IMR-90 (cell line): ENCODE measurements at regions not wholly inside any gene's neighbourhood (a gene's known extent, or its start where the extent isn't known, plus 50 kb on each side); places are given as distances from the start of the nearest gene placed in this dataset.

Source experiments
- ATAC-seq: fragments of 200-7000 bp; cut with Tn5 transposase; 2 replicates; pipeline ENCODE4 v1.9.1; 2020; ENCODE audit warnings: low read depth, mild to moderate bottlenecking, moderate library complexity
- BruUV-seq: library from RNA; stranded (reverse); fragments of 400-500 nt; replicated peaks from 2 replicates; lab custom pipeline; 2021; lab: Mats Ljungman, UMichigan
- CTCF ChIA-PET: fragments of 300-600 bp; formaldehyde crosslinking; extraction: SDS; loops from one replicate; lab custom pipeline; 2021; ENCODE audit warnings: antibody characterized with exemption; lab: Yijun Ruan, JAX
- POLR2A ChIA-PET: fragments of 300-600 bp; sonication (Branson Sonifier 250); formaldehyde crosslinking; loops from one replicate; lab custom pipeline; 2022; ENCODE audit warnings: antibody characterized with exemption; ENCODE audit not compliant: unreplicated experiment; lab: Charles Lee
- DNase-seq: peaks from one replicate; pipeline ENCODE4 v3.0.0; 2013
- H2AFZ ChIP-seq: replicated peaks from 2 replicates; pipeline ENCODE3; 2013; ENCODE audit warnings: low read length, mild to moderate bottlenecking; ENCODE audit not compliant: poor library complexity
- H2AK5ac ChIP-seq: 2 replicates; pipeline ENCODE4 v1.6.1; 2013; ENCODE audit warnings: low read depth, low read length, inconsistent platforms
- H2AK9ac ChIP-seq: replicated peaks from 2 replicates; pipeline ENCODE3; 2013; ENCODE audit warnings: mild to moderate bottlenecking, low read depth, low read length, moderate library complexity; ENCODE audit not compliant: poor library complexity
- H2BK120ac ChIP-seq: 2 replicates; pipeline ENCODE4 v1.6.1; 2013; ENCODE audit warnings: low read depth, low read length, inconsistent platforms
- H2BK15ac ChIP-seq: 3 replicates; pipeline ENCODE4 v1.6.1; 2013; ENCODE audit warnings: low read depth, low read length, inconsistent platforms
- H2BK20ac ChIP-seq: 2 replicates; pipeline ENCODE4 v1.6.1; 2013; ENCODE audit warnings: low read depth, mild to moderate bottlenecking, inconsistent platforms, low read length, moderate library complexity
- H2BK5ac ChIP-seq: 2 replicates; pipeline ENCODE4 v1.6.1; 2013; ENCODE audit warnings: mild to moderate bottlenecking, low read depth, low read length, inconsistent platforms; ENCODE audit not compliant: poor library complexity, severe bottlenecking
- H3K14ac ChIP-seq: replicated peaks from 2 replicates; pipeline ENCODE4 v1.6.1; 2013; ENCODE audit warnings: low read depth, low read length, inconsistent platforms
- H3K18ac ChIP-seq: 2 replicates; pipeline ENCODE4 v1.6.1; 2013; ENCODE audit warnings: low read depth, low read length, control low read depth
- H3K23ac ChIP-seq: 2 replicates; pipeline ENCODE4 v1.6.1; 2013; ENCODE audit warnings: low read depth, low read length, inconsistent platforms
- H3K27ac ChIP-seq: 2 replicates; pipeline ENCODE4 v1.5.1; 2013; ENCODE audit warnings: mild to moderate bottlenecking, control low read depth, low read length; ENCODE audit not compliant: insufficient read depth
- H3K27me3 ChIP-seq: 2 replicates; pipeline ENCODE4 v1.6.1; 2013; ENCODE audit warnings: low read length; ENCODE audit not compliant: control insufficient read depth, insufficient read depth
- H3K36me3 ChIP-seq: 2 replicates; pipeline ENCODE4 v1.6.1; 2013; ENCODE audit warnings: low read length, mixed read lengths; ENCODE audit not compliant: control insufficient read depth, insufficient read depth
- H3K4ac ChIP-seq: 2 replicates; pipeline ENCODE4 v1.6.1; 2013; ENCODE audit warnings: low read depth, low read length, inconsistent platforms
- H3K4me1 ChIP-seq: 2 replicates; pipeline ENCODE4 v1.6.1; 2013; ENCODE audit warnings: low read length, mixed read lengths; ENCODE audit not compliant: control insufficient read depth, insufficient read depth
- H3K4me2 ChIP-seq: 2 replicates; pipeline ENCODE4 v1.6.1; 2013; ENCODE audit warnings: low read depth, mild to moderate bottlenecking, control low read depth, low read length, moderate library complexity
- H3K4me3 ChIP-seq: 2 replicates; pipeline ENCODE4 v1.5.1; 2013; ENCODE audit warnings: low read depth, mild to moderate bottlenecking, control low read depth, low read length, moderate library complexity; ENCODE audit not compliant: insufficient read depth
- H3K56ac ChIP-seq: 2 replicates; pipeline ENCODE4 v1.6.1; 2013; ENCODE audit warnings: low read length, inconsistent platforms; ENCODE audit not compliant: insufficient read depth; ENCODE audit errors: extremely low read depth
- H3K79me1 ChIP-seq, 2 experiments: 2 replicates each; pipeline ENCODE4 v1.6.1; 2013; ENCODE audit warnings: low read length in 2 of 2, inconsistent platforms in 1 of 2, low read depth in 1 of 2
- H3K9ac ChIP-seq: 2 replicates; pipeline ENCODE4 v1.6.1; 2013; ENCODE audit warnings: low read depth, low read length, control low read depth
- H3K9me1 ChIP-seq: 2 replicates; pipeline ENCODE4 v1.6.1; 2013; ENCODE audit warnings: low read length, inconsistent platforms; ENCODE audit not compliant: insufficient read depth
- H3K9me3 ChIP-seq: 2 replicates; pipeline ENCODE4 v1.6.1; 2013; ENCODE audit warnings: low read length; ENCODE audit not compliant: control insufficient read depth, insufficient read depth
- H4K20me1 ChIP-seq: 2 replicates; pipeline ENCODE4 v1.6.1; 2013; ENCODE audit warnings: low read length, inconsistent platforms; ENCODE audit not compliant: insufficient read depth
- H4K5ac ChIP-seq: 2 replicates; pipeline ENCODE4 v1.6.1; 2013; ENCODE audit warnings: mild to moderate bottlenecking, low read depth, low read length, control low read depth
- H4K8ac ChIP-seq, 2 experiments: 2 replicates each; pipeline ENCODE4 v1.6.1; 2013; ENCODE audit warnings: low read depth in 2 of 2, low read length in 2 of 2, control low read depth in 1 of 2, inconsistent platforms in 1 of 2
- H4K91ac ChIP-seq: 2 replicates; pipeline ENCODE4 v1.6.1; 2013; ENCODE audit warnings: low read depth, low read length, inconsistent platforms; ENCODE audit not compliant: insufficient read depth
- CEBPB ChIP-seq: IDR thresholded peaks from 2 replicates; pipeline ENCODE4 v1.6.1; 2012; ENCODE audit warnings: low read depth, low read length, improper control_type of control experiment
- FOS ChIP-seq: fragments of 150-350 bp; IDR thresholded peaks from 2 replicates; pipeline ENCODE4 v1.6.1; 2016; ENCODE audit warnings: low read depth, low read length
- NFE2L2 ChIP-seq: fragments of 150-350 bp; IDR thresholded peaks from 2 replicates; pipeline ENCODE4 v1.6.1; 2016; ENCODE audit warnings: low read depth, mild to moderate bottlenecking, low read length
- dilution Hi-C: fragments of 300-500 bp; cut with HindIII; formaldehyde crosslinking; loops from one replicate; pipeline ENCODE4 v1.14.3; 2018; ENCODE audit warnings: low sequenced_read_pairs; ENCODE audit not compliant: unreplicated experiment
- in situ Hi-C: fragments of 300-500 bp; cut with MboI; formaldehyde crosslinking; loops from 3 replicates; pipeline ENCODE4 v1.14.3; 2019; ENCODE audit warnings: low sequenced_read_pairs, inconsistent platforms, mixed read lengths
- intact Hi-C: fragments of 100-400 bp; cut with micrococcal nuclease; formaldehyde crosslinking; loops from 2 replicates; pipeline ENCODE4 v1.10.0; 2022

DNA sequence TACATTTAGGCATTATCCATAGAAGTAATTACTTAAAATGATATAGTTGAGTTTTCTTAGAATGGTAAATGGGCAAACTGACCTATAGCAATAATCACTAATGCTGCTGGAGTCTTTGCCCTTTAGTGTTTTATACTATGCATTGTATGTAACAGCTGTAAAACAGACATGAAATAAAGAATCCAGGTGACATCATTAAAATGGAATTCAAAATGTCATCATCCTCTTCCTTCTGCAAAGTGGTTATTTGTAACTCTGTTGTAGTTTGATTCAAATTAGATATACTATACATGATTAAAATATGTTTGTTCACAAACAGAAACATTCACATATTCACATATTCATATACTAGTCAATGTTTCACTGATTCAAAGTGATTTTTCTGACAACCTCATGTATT is 598.8 kb downstream of the SLC16A7 start:
- BruUV-seq: no TSS peak
- Histone ChIP-seq H4K5ac (no peak overlapping the region), H2AK9ac (no peak overlapping the region), H3K14ac (no peak overlapping the region), H3K9ac (no peak overlapping the region), H3K4ac (no peak overlapping the region; the same call in 1 of the 2 replicates), H2BK5ac (peak overlapping the region; percentile 69), H3K9me1 (no peaks in the 10 kb centered on the region; the same call in 1 of the 2 replicates), H2AK5ac (no peak overlapping the region), H3K4me2 (no peak overlapping the region), H2BK15ac (no peak overlapping the region), H3K4me1 (peaks cover 5% of the 10 kb centered on the region; the same call in 1 of the 2 replicates), H3K79me1 (no peaks in the 10 kb centered on the region), H3K36me3 (no peaks in the 10 kb centered on the region), H3K27me3 (no peaks in the 10 kb centered on the region), H3K56ac (no peak overlapping the region), H4K8ac (peak overlapping the region in 1 of 2 experiments; percentile 74; a peak in 1 of 4 replicates), H3K23ac (no peak overlapping the region), H4K20me1 (no peaks in the 10 kb centered on the region), H3K9me3 (no peaks in the 10 kb centered on the region), H2BK20ac (peak overlapping the region; percentile 97; the same call in 1 of the 2 replicates), H4K91ac (no peak overlapping the region), H2AFZ (no peak overlapping the region), H3K18ac (no peak overlapping the region), H3K4me3 (no peak overlapping the region), H3K27ac (no peak overlapping the region), H2BK120ac (no peak overlapping the region)
- ChIA-PET POLR2A (no interaction called here), CTCF (no interaction called here)
- intact Hi-C loops (loop anchor here (5.0 kb wide), 1 partner anchor 1182 kb away; no protein-coding TSS in a partner anchor), dilution Hi-C loops (no loop called here), in situ Hi-C loops (no loop called here)
- TF ChIP-seq NFE2L2 (no peak), CEBPB (peak; percentile 62), FOS (no peak)
- ATAC-seq (peak; percentile 29; the same call in 1 of the 2 replicates), DNase-seq (peak; percentile 74)
